ENCODE measurements at regions not wholly inside any gene's neighbourhood (a gene's known extent, or its start where the extent isn't known, plus 50 kb on each side); places are given as distances from the start of the nearest gene placed in this dataset.
"Not testable (repeated sequence)": the region's sequence is repeated elsewhere in the genome, so short reads cannot be mapped to it uniquely, and the experiment has no call there.

GRCh38 chr12:20115371-20115770, 253.0 kb upstream of the PDE3A start:
- not testable (repeated sequence) for TF ChIP-seq POLR2A, FOS, RFX5 (IDR thresholded peaks at IDR 0.05; ENCODE audit: low read depth, low read length)
- TF ChIP-seq, protein P1, sequence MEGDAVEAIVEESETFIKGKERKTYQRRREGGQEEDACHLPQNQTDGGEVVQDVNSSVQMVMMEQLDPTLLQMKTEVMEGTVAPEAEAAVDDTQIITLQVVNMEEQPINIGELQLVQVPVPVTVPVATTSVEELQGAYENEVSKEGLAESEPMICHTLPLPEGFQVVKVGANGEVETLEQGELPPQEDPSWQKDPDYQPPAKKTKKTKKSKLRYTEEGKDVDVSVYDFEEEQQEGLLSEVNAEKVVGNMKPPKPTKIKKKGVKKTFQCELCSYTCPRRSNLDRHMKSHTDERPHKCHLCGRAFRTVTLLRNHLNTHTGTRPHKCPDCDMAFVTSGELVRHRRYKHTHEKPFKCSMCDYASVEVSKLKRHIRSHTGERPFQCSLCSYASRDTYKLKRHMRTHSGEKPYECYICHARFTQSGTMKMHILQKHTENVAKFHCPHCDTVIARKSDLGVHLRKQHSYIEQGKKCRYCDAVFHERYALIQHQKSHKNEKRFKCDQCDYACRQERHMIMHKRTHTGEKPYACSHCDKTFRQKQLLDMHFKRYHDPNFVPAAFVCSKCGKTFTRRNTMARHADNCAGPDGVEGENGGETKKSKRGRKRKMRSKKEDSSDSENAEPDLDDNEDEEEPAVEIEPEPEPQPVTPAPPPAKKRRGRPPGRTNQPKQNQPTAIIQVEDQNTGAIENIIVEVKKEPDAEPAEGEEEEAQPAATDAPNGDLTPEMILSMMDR (conservative IDR thresholded peaks at IDR 0.05; ENCODE audit: low read depth, low read length): not testable (repeated sequence)
